GM12878 (cell line): ENCODE measurements at regions not wholly inside any gene's neighbourhood (a gene's known extent, or its start where the extent isn't known, plus 50 kb on each side); places are given as distances from the start of the nearest gene placed in this dataset.

ENCODE experiments used
- ATAC-seq: fragments of 200-7000 bp; cut with Tn5 transposase; 3 replicates; pipeline ENCODE4 v1.9.1; 2020; ENCODE audit warnings: mild to moderate bottlenecking, moderate library complexity
- BruUV-seq: library from RNA; stranded (reverse); fragments of 400-500 nt; replicated peaks from 2 replicates; lab custom pipeline; 2021; lab: Mats Ljungman, UMichigan
- CTCF ChIA-PET: fragments of 300-600 bp; sonication (Branson Sonifier 250); formaldehyde crosslinking; extraction: SDS; loops from one replicate; lab custom pipeline; 2021; ENCODE audit warnings: inconsistent platforms; lab: Yijun Ruan, JAX
- POLR2A ChIA-PET: fragments of 350-600 bp; formaldehyde crosslinking; extraction: SDS; loops from one replicate; lab custom pipeline; 2021; ENCODE audit warnings: inconsistent platforms; lab: Charles Lee
- RAD21 ChIA-PET: fragments of 300-600 bp; sonication (Branson Sonifier 250); formaldehyde crosslinking; loops from one replicate; lab custom pipeline; 2023; ENCODE audit warnings: antibody characterized with exemption; ENCODE audit not compliant: unreplicated experiment; lab: Charles Lee
- SMC1A ChIA-PET: fragments of 300-600 bp; sonication (Branson Sonifier 250); formaldehyde crosslinking; loops from one replicate; lab custom pipeline; 2023; ENCODE audit not compliant: unreplicated experiment, uncharacterized antibody; lab: Charles Lee
- DNase-seq: peaks from one replicate; pipeline ENCODE4 v3.0.0-alpha.2; 2011; ENCODE audit warnings: low read depth, low spot score
- FAIRE-seq: peaks from 3 replicates; lab custom pipeline; 2011; peaks lifted over from hg19 to GRCh38; lab: Jason Lieb, UNC
- H2AFZ ChIP-seq: 2 replicates; pipeline ENCODE4 v1.6.0; 2011; ENCODE audit warnings: low read depth, low read length, control low read depth; ENCODE audit not compliant: control insufficient read depth
- H3K27ac ChIP-seq: 2 replicates; pipeline ENCODE4 v1.5.1; 2011; ENCODE audit warnings: control low read depth; ENCODE audit not compliant: control insufficient read depth, insufficient read depth
- H3K27me3 ChIP-seq, 2 experiments: replicated peaks in 1 of 2; 2 replicates each; pipeline versions ENCODE4 v1.6.0 to v1.6.1; 2011; ENCODE audit warnings: low read length in 1 of 2; ENCODE audit not compliant: control insufficient read depth in 2 of 2, insufficient read depth in 2 of 2
- H3K36me3 ChIP-seq, 2 experiments: 2 replicates each; pipeline ENCODE4 v1.5.1; 2011; ENCODE audit warnings: low read length in 1 of 2; ENCODE audit not compliant: control insufficient read depth in 2 of 2, insufficient read depth in 2 of 2
- H3K4me1 ChIP-seq: 2 replicates; pipeline ENCODE4 v1.6.1; 2011; ENCODE audit warnings: mild to moderate bottlenecking, low read length, moderate library complexity, mixed read lengths; ENCODE audit not compliant: control insufficient read depth, insufficient read depth
- H3K4me2 ChIP-seq: 2 replicates; pipeline ENCODE4 v1.6.0; 2011; ENCODE audit warnings: control low read depth; ENCODE audit not compliant: control insufficient read depth, insufficient read depth
- H3K4me3 ChIP-seq: fragments of 200-600 bp; sonication (generic); 2 replicates; pipeline ENCODE4 v1.5.1; 2016
- H3K79me2 ChIP-seq: 2 replicates; pipeline ENCODE4 v1.6.0; 2011; ENCODE audit warnings: low read length; ENCODE audit not compliant: control insufficient read depth, insufficient read depth
- H3K9ac ChIP-seq: 2 replicates; pipeline ENCODE4 v1.8.0; 2011; ENCODE audit warnings: low read length, control low read depth, mixed read lengths; ENCODE audit not compliant: control insufficient read depth, insufficient read depth
- H3K9me3 ChIP-seq: replicated peaks from 3 replicates; pipeline ENCODE4 v1.5.1; 2011; ENCODE audit warnings: mild to moderate bottlenecking, low read length; ENCODE audit not compliant: control insufficient read depth, insufficient read depth
- H4K20me1 ChIP-seq: 2 replicates; pipeline ENCODE4 v1.6.0; 2011; ENCODE audit not compliant: control insufficient read depth, insufficient read depth
- BMI1 ChIP-seq: fragments of 450-650 bp; IDR thresholded peaks from 2 replicates; pipeline ENCODE4 v1.6.1; 2016; ENCODE audit warnings: mild to moderate bottlenecking, moderate library complexity, borderline replicate concordance
- CHD2 ChIP-seq: IDR thresholded peaks from 2 replicates; pipeline ENCODE4 v1.6.1; 2011; ENCODE audit warnings: low read depth, low read length, improper control_type of control experiment, borderline replicate concordance
- CREM ChIP-seq: IDR thresholded peaks from 2 replicates; pipeline ENCODE4 v1.6.1; 2014; ENCODE audit warnings: antibody characterized with exemption, low read depth
- CTCF ChIP-seq, 3 experiments: IDR thresholded peaks in 2 of 3; conservative IDR thresholded peaks in 1 of 3; 2 replicates each; pipeline ENCODE4 v1.5.1; 2011; ENCODE audit warnings: low read depth in 3 of 3, low read length in 3 of 3, mild to moderate bottlenecking in 3 of 3, control low read depth in 2 of 3, moderate library complexity in 2 of 3, inconsistent platforms in 1 of 3, mixed read lengths in 1 of 3; ENCODE audit not compliant: control insufficient read depth in 2 of 3, insufficient read depth in 1 of 3; ENCODE audit errors: extremely low read depth in 1 of 3
- ESRRA ChIP-seq: IDR thresholded peaks from 2 replicates; pipeline ENCODE4 v1.6.1; 2012; ENCODE audit warnings: mild to moderate bottlenecking, low read length, improper control_type of control experiment
- HCFC1 ChIP-seq: fragments of 150-350 bp; IDR thresholded peaks from 2 replicates; pipeline ENCODE4 v1.6.1; 2014; ENCODE audit warnings: low read length
- LARP7 ChIP-seq: fragments of 450-650 bp; IDR thresholded peaks from 2 replicates; pipeline ENCODE4 v1.6.1; 2017; ENCODE audit warnings: mild to moderate bottlenecking
- NFIC ChIP-seq: IDR thresholded peaks from 2 replicates; pipeline ENCODE4 v1.6.1; 2012; ENCODE audit warnings: low read depth, mild to moderate bottlenecking, inconsistent platforms, low read length, moderate library complexity
- NKRF ChIP-seq: fragments of 450-650 bp; conservative IDR thresholded peaks from 2 replicates; pipeline ENCODE4 v1.6.1; 2017; ENCODE audit warnings: mild to moderate bottlenecking, moderate library complexity
- PAX5 ChIP-seq: IDR thresholded peaks from 2 replicates; pipeline ENCODE4 v1.6.1; 2011; ENCODE audit warnings: low read depth, low read length, borderline replicate concordance
- PAX8 ChIP-seq: fragments of 450-650 bp; IDR thresholded peaks from 2 replicates; pipeline ENCODE4 v1.6.1; 2017; ENCODE audit warnings: mild to moderate bottlenecking, moderate library complexity
- RAD51 ChIP-seq: fragments of 450-650 bp; IDR thresholded peaks from 2 replicates; pipeline ENCODE4 v1.6.1; 2016; ENCODE audit warnings: moderate library complexity, mild to moderate bottlenecking, inconsistent platforms
- RCOR1 ChIP-seq: conservative IDR thresholded peaks from 2 replicates; pipeline ENCODE4 v1.6.1; 2012; ENCODE audit warnings: low read depth, low read length, improper control_type of control experiment
- RFX5 ChIP-seq: IDR thresholded peaks from 2 replicates; pipeline ENCODE4 v1.6.1; 2011; ENCODE audit warnings: low read depth, low read length, improper control_type of control experiment
- SPI1 ChIP-seq: IDR thresholded peaks from 2 replicates; pipeline ENCODE4 v1.6.1; 2011; ENCODE audit warnings: low read depth, mild to moderate bottlenecking, low read length, moderate library complexity, borderline replicate concordance; ENCODE audit not compliant: insufficient read depth
- STAT3 ChIP-seq: IDR thresholded peaks from 2 replicates; pipeline ENCODE4 v1.6.1; 2011; ENCODE audit warnings: low read depth, low read length, improper control_type of control experiment
- ZNF384 ChIP-seq: IDR thresholded peaks from 2 replicates; pipeline ENCODE4 v1.6.1; 2012; ENCODE audit warnings: low read depth, mild to moderate bottlenecking, low read length, improper control_type of control experiment, borderline replicate concordance
- WGBS: methylation state at CpG from one replicate; pipeline ENCODE4 v1.1.6; 2016; ENCODE audit warnings: low lambda C conversion rate; ENCODE audit not compliant: insufficient replicate concordance, insufficient coverage; ENCODE audit errors: missing lambda C conversion rate; 5-methylcytosine and 5-hydroxymethylcytosine counted together
- in situ Hi-C: fragments of 300-500 bp; cut with MboI; formaldehyde crosslinking; loops from 9 replicates; pipeline ENCODE4 v1.14.3; 2018; ENCODE audit warnings: mixed read lengths
- intact Hi-C: fragments of 100-400 bp; cut with micrococcal nuclease; formaldehyde crosslinking; loops from one replicate; pipeline ENCODE4 v1.14.2; 2022; ENCODE audit not compliant: unreplicated experiment

DNA sequence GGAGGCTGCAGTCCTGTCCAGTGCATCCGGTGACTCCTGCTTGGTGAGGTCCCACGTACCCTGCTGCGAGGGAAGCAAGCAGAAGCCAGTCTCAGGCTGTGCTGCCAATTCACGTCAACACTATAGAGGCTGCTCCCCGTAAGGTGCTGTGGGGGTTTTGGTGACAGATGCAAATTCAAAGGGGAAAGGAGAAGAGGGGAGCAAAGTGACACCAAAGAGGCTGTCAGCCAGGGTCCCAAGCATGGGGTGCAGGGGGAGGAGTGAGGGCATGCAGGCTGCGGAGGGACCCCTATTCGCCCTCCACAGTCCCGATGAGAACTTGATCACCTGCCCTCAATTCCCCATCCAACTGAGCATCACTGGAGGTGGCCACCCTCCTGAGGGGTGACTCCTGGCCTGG, 179.4 kb upstream of the HS6ST1 start:
- intact Hi-C loops (no loop called here), in situ Hi-C loops (no loop called here)
- ChIA-PET RAD21 (no interaction called here), CTCF (no interaction called here), SMC1A (no interaction called here), POLR2A (no interaction called here)
- no peaks in the 10 kb centered on the region for H4K20me1 ChIP-seq
- no peaks in the 10 kb centered on the region for H3K9me3 ChIP-seq
- H3K9ac ChIP-seq, result no peak overlapping the region
- no peaks in the 10 kb centered on the region for H3K4me1 ChIP-seq
- H3K4me2 ChIP-seq, result no peak overlapping the region
- FAIRE-seq, result no peak
- no peak for DNase-seq
- no peaks in the 10 kb centered on the region for H3K27me3 ChIP-seq
- H3K4me3 ChIP-seq, result no peak overlapping the region
- no peak overlapping the region for H3K27ac ChIP-seq
- no peaks in the 10 kb centered on the region for H3K36me3 ChIP-seq
- no peak for ATAC-seq
- TF ChIP-seq SPI1, result no peak
- no peak for TF ChIP-seq RCOR1
- TF ChIP-seq HCFC1, result no peak
- TF ChIP-seq NKRF, result no peak
- no peak for TF ChIP-seq PAX5
- TF ChIP-seq ESRRA, result no peak
- no peak for TF ChIP-seq ZNF384
- no peak for TF ChIP-seq CREM
- no peak for TF ChIP-seq STAT3
- TF ChIP-seq NFIC, result no peak
- no peak for TF ChIP-seq RAD51
- TF ChIP-seq BMI1, result no peak
- no peak for TF ChIP-seq CHD2
- TF ChIP-seq PAX8, result no peak
- no peak for TF ChIP-seq LARP7
- TF ChIP-seq CTCF (IDR thresholded peaks at IDR 0.05 in 2 of 3, conservative IDR thresholded peaks at IDR 0.05 in 1 of 3; ENCODE audit: control insufficient read depth in 2 of 3, extremely low read depth in 1 of 3, insufficient read depth in 1 of 3, low read depth in 3 of 3, low read length in 3 of 3), result no peak
- TF ChIP-seq RFX5, result no peak
- no peak overlapping the region for H2AFZ ChIP-seq
- no TSS peak for BruUV-seq
- 52% methylated on average over 7 of the region's 8 CpGs for WGBS
- H3K79me2 ChIP-seq, result no peaks in the 10 kb centered on the region
